H1 (cell line): ENCODE measurements at regions not wholly inside any gene's neighbourhood (a gene's known extent, or its start where the extent isn't known, plus 50 kb on each side); places are given as distances from the start of the nearest gene placed in this dataset.

Experiments
- ATF3 ChIP-seq: IDR thresholded peaks from 2 replicates; pipeline ENCODE4 v1.6.1; 2011; ENCODE audit warnings: low read depth, mild to moderate bottlenecking, low read length; ENCODE audit not compliant: insufficient read depth
- BRCA1 ChIP-seq: IDR thresholded peaks from 2 replicates; pipeline ENCODE4 v1.6.1; 2012; ENCODE audit warnings: low read depth, low read length, improper control_type of control experiment
- CBX8 ChIP-seq: fragments of 300-800, 300-1000 bp; sonication (generic); IDR thresholded peaks from 2 replicates; pipeline ENCODE4 v1.7.1; 2016; ENCODE audit warnings: low read depth, low read length, borderline replicate concordance
- MAX ChIP-seq: IDR thresholded peaks from 2 replicates; pipeline ENCODE4 v1.6.1; 2012; ENCODE audit warnings: inconsistent platforms
- NANOG ChIP-seq: IDR thresholded peaks from 2 replicates; pipeline ENCODE4 v1.6.1; 2011; ENCODE audit warnings: low read length, low read depth, mild to moderate bottlenecking, inconsistent platforms; ENCODE audit not compliant: insufficient read depth, poor library complexity, severe bottlenecking
- SP1 ChIP-seq: IDR thresholded peaks from 2 replicates; pipeline ENCODE4 v1.6.1; 2011; ENCODE audit warnings: low read depth, low read length

- no peak for TF ChIP-seq NANOG
- TF ChIP-seq MAX: no peak
- TF ChIP-seq SP1: no peak
- no peak for TF ChIP-seq BRCA1
- no peak for TF ChIP-seq ATF3
- TF ChIP-seq CBX8: no peak
These were observed 204.8 kb downstream of the TPBG start (continued) for GRCh38 chr6:82568290-82568993.
